Neuronal stem cell (in vitro differentiated cells): ENCODE measurements at regions not wholly inside any gene's neighbourhood (a gene's known extent, or its start where the extent isn't known, plus 50 kb on each side); places are given as distances from the start of the nearest gene placed in this dataset.

ENCODE experiments used
- DNase-seq: peaks from one replicate; pipeline ENCODE4 v3.0.0-alpha.2; 2013; ENCODE audit warnings: low spot score
- H2AFZ ChIP-seq: one replicate; pipeline ENCODE4 v1.6.1; 2013; ENCODE audit warnings: mild to moderate bottlenecking, low read length, inconsistent platforms
- H2AK5ac ChIP-seq: 2 replicates; pipeline ENCODE4 v1.6.1; 2013; ENCODE audit warnings: low read depth, mild to moderate bottlenecking, inconsistent platforms, low read length, moderate library complexity, mixed read lengths
- H2BK120ac ChIP-seq: 2 replicates; pipeline ENCODE4 v1.6.1; 2013; ENCODE audit warnings: low read depth, mild to moderate bottlenecking, inconsistent platforms, low read length, moderate library complexity, mixed read lengths
- H2BK12ac ChIP-seq: one replicate; pipeline ENCODE4 v1.6.1; 2013; ENCODE audit warnings: low read length, inconsistent platforms
- H2BK15ac ChIP-seq: 2 replicates; pipeline ENCODE4 v1.6.1; 2013; ENCODE audit warnings: mild to moderate bottlenecking, low read length, inconsistent platforms, mixed read lengths
- H2BK5ac ChIP-seq: one replicate; pipeline ENCODE4 v1.6.1; 2013; ENCODE audit warnings: inconsistent platforms, mild to moderate bottlenecking, low read length, moderate library complexity
- H3K14ac ChIP-seq: one replicate; pipeline ENCODE4 v1.6.1; 2013; ENCODE audit warnings: low read length, inconsistent platforms
- H3K18ac ChIP-seq: 2 replicates; pipeline ENCODE4 v1.6.1; 2013; ENCODE audit warnings: low read length, inconsistent platforms
- H3K23ac ChIP-seq: 2 replicates; pipeline ENCODE4 v1.6.1; 2013; ENCODE audit warnings: low read depth, mild to moderate bottlenecking, mixed read lengths, low read length, inconsistent platforms; ENCODE audit not compliant: poor library complexity
- H3K27ac ChIP-seq: replicated peaks from 3 replicates; pipeline ENCODE4 v1.5.1; 2013; ENCODE audit warnings: low read length, inconsistent platforms
- H3K27me3 ChIP-seq, 3 experiments: 2 replicates each; pipeline ENCODE4 v1.6.1; 2013; ENCODE audit warnings: low read length in 3 of 3, mild to moderate bottlenecking in 2 of 3, inconsistent platforms in 1 of 3, low read depth in 1 of 3, mixed read lengths in 1 of 3, moderate library complexity in 1 of 3; ENCODE audit not compliant: control insufficient read depth in 3 of 3, insufficient read depth in 3 of 3
- H3K36me3 ChIP-seq, 2 donors: replicated peaks in 1 of 2; 2 replicates each; pipeline ENCODE4 v1.6.1; 2013; ENCODE audit warnings: low read length in 2 of 2; ENCODE audit not compliant: control insufficient read depth in 2 of 2, insufficient read depth in 2 of 2
- H3K4ac ChIP-seq: 2 replicates; pipeline ENCODE4 v1.6.1; 2013; ENCODE audit warnings: inconsistent platforms, mild to moderate bottlenecking, low read length, moderate library complexity
- H3K4me1 ChIP-seq, 2 donors: 1 replicate in 1 of 2; 2 replicates in 1 of 2; pipeline ENCODE4 v1.6.1; 2013; ENCODE audit warnings: low read length in 2 of 2, low read depth in 1 of 2; ENCODE audit not compliant: control insufficient read depth in 2 of 2, insufficient read depth in 1 of 2
- H3K4me2 ChIP-seq: one replicate; pipeline ENCODE4 v1.6.1; 2013; ENCODE audit warnings: mild to moderate bottlenecking, low read length, inconsistent platforms; ENCODE audit not compliant: insufficient read depth, poor library complexity, severe bottlenecking
- H3K4me3 ChIP-seq, 2 donors: 2 replicates each; pipeline ENCODE4 v1.5.1; 2013; ENCODE audit warnings: low read length in 2 of 2, mild to moderate bottlenecking in 2 of 2, inconsistent platforms in 1 of 2, moderate library complexity in 1 of 2
- H3K79me1 ChIP-seq: one replicate; pipeline ENCODE4 v1.6.1; 2013; ENCODE audit warnings: low read depth, mild to moderate bottlenecking, inconsistent platforms, low read length, moderate library complexity
- H3K9ac ChIP-seq: one replicate; pipeline ENCODE4 v1.6.1; 2013; ENCODE audit warnings: mild to moderate bottlenecking, low read depth, low read length, inconsistent platforms; ENCODE audit not compliant: poor library complexity
- H3K9me3 ChIP-seq, 2 donors: replicated peaks in 1 of 2; 2 replicates each; pipeline versions ENCODE3 to v1.6.1; 2013; ENCODE audit warnings: low read length in 2 of 2, mild to moderate bottlenecking in 2 of 2, inconsistent platforms in 1 of 2, low read depth in 1 of 2, mixed read lengths in 1 of 2, moderate library complexity in 1 of 2; ENCODE audit not compliant: control insufficient read depth in 2 of 2, insufficient read depth in 1 of 2
- H4K8ac ChIP-seq: one replicate; pipeline ENCODE4 v1.6.1; 2013; ENCODE audit warnings: low read depth, mild to moderate bottlenecking, inconsistent platforms, low read length, moderate library complexity
- H4K91ac ChIP-seq: one replicate; pipeline ENCODE4 v1.6.1; 2013; ENCODE audit warnings: low read length, low read depth, mild to moderate bottlenecking, inconsistent platforms; ENCODE audit not compliant: poor library complexity
- WGBS, 2 donors: extraction: QIAGEN DNeasy Blood & Tissue Kit; methylation state at CpG; one replicate each; pipeline ENCODE4 v1.1.7; 2013; ENCODE audit warnings: missing lambda C conversion rate in 2 of 2, mixed read lengths in 1 of 2; ENCODE audit not compliant: insufficient read length in 2 of 2, insufficient replicate concordance in 1 of 2; ENCODE audit errors: extremely low coverage in 2 of 2; 5-methylcytosine and 5-hydroxymethylcytosine counted together

GRCh38 chrX:111006116-111006515 lies 89.9 kb upstream of the PAK3 start:
- DNase-seq, result no peak
- H4K91ac ChIP-seq, result no peak overlapping the region
- no peaks in the 10 kb centered on the region for H3K9me3 ChIP-seq
- no peak overlapping the region for H2BK120ac ChIP-seq
- no peak overlapping the region for H2AK5ac ChIP-seq
- H4K8ac ChIP-seq, result no peak overlapping the region
- H2BK12ac ChIP-seq, result no peak overlapping the region
- no peak overlapping the region for H2BK5ac ChIP-seq
- no peak overlapping the region for H3K9ac ChIP-seq
- no peak overlapping the region for H3K4ac ChIP-seq
- no peaks in the 10 kb centered on the region for H3K79me1 ChIP-seq
- H2AFZ ChIP-seq, result no peak overlapping the region
- peaks cover 0 to 4% of the 10 kb centered on the region in 2 donors for H3K4me1 ChIP-seq
- no peak overlapping the region for H3K18ac ChIP-seq
- H3K27ac ChIP-seq, result no peak overlapping the region
- no peaks in the 10 kb centered on the region for H3K36me3 ChIP-seq
- no peak overlapping the region for H3K23ac ChIP-seq
- H2BK15ac ChIP-seq, result no peak overlapping the region
- H3K14ac ChIP-seq, result no peak overlapping the region
- H3K4me3 ChIP-seq, result no peak overlapping the region
- H3K4me2 ChIP-seq, result no peak overlapping the region
- WGBS, 2 donors, result no CpG with 5 or more reads among the region's 2 CpGs
- no peaks in the 10 kb centered on the region for H3K27me3 ChIP-seq

GRCh38 chrX:111005166-111005565 lies 90.8 kb upstream of the PAK3 start:
- no peak overlapping the region for H3K4ac ChIP-seq
- H2AK5ac ChIP-seq, result no peak overlapping the region
- H2AFZ ChIP-seq, result no peak overlapping the region
- no peak overlapping the region for H4K8ac ChIP-seq
- no peak overlapping the region for H3K18ac ChIP-seq
- H2BK15ac ChIP-seq, result no peak overlapping the region
- no peak overlapping the region for H3K4me2 ChIP-seq
- DNase-seq, result peak; percentile 3
- no peak overlapping the region for H2BK12ac ChIP-seq
- H3K79me1 ChIP-seq, result no peaks in the 10 kb centered on the region
- H3K27me3 ChIP-seq, result no peaks in the 10 kb centered on the region
- no peak overlapping the region for H2BK5ac ChIP-seq
- H2BK120ac ChIP-seq, result no peak overlapping the region
- H3K14ac ChIP-seq, result no peak overlapping the region
- no peak overlapping the region for H3K23ac ChIP-seq
- H3K27ac ChIP-seq, result no peak overlapping the region
- no peaks in the 10 kb centered on the region for H3K9me3 ChIP-seq
- no CpG with 5 or more reads among the region's 4 CpGs for WGBS, 2 donors
- no peak overlapping the region for H4K91ac ChIP-seq
- H3K4me1 ChIP-seq, result peaks cover 0 to 5% of the 10 kb centered on the region in 2 donors
- no peaks in the 10 kb centered on the region for H3K36me3 ChIP-seq
- no peak overlapping the region for H3K9ac ChIP-seq
- H3K4me3 ChIP-seq, result no peak overlapping the region

- H3K36me3 ChIP-seq, result no peaks in the 10 kb centered on the region
- no peak overlapping the region for H2BK15ac ChIP-seq
- no peak overlapping the region for H3K14ac ChIP-seq
- H4K91ac ChIP-seq, result no peak overlapping the region
- H2BK5ac ChIP-seq, result no peak overlapping the region
- H3K9me3 ChIP-seq, result no peaks in the 10 kb centered on the region
- no CpG with 5 or more reads among the region's 4 CpGs for WGBS, 2 donors
- H4K8ac ChIP-seq, result no peak overlapping the region
- no peak overlapping the region for H3K4me2 ChIP-seq
- H2BK120ac ChIP-seq, result no peak overlapping the region
- peaks cover 0 to 5% of the 10 kb centered on the region in 2 donors for H3K4me1 ChIP-seq
- no peak overlapping the region for H3K27ac ChIP-seq
- DNase-seq, result no peak
- H3K27me3 ChIP-seq, result no peaks in the 10 kb centered on the region
- no peak overlapping the region for H3K4ac ChIP-seq
- no peak overlapping the region for H2AFZ ChIP-seq
- no peak overlapping the region for H2BK12ac ChIP-seq
- H3K9ac ChIP-seq, result no peak overlapping the region
- H2AK5ac ChIP-seq, result no peak overlapping the region
- no peak overlapping the region for H3K4me3 ChIP-seq
- H3K79me1 ChIP-seq, result no peaks in the 10 kb centered on the region
- H3K23ac ChIP-seq, result no peak overlapping the region
- no peak overlapping the region for H3K18ac ChIP-seq
Measured at GRCh38 chrX:111003118-111003517, 92.9 kb upstream of the PAK3 start.

DNA sequence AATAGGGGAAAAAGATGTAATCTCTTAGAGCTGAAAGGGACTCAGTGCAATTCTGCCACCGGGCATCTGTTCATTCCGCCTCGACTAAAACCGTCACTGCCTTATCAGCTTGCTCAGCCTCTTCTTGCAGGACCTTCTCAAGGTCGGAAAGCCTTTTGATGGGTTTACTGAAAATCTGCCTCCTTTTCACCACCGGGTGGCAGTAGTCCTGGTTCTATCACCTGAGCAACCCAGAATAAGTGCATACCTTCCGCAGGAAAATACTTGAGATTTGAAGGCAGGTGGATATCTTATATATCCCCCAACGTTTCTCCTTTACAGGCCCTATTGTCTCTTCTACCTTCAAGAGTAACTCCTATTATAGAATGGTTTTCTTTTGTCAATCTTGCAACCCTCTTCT lies 103.4 kb upstream of the PAK3 start:
- no peaks in the 10 kb centered on the region for H3K36me3 ChIP-seq
- H3K23ac ChIP-seq, result no peak overlapping the region
- no peak overlapping the region for H2AFZ ChIP-seq
- no peak overlapping the region for H2BK120ac ChIP-seq
- no peak overlapping the region for H3K4me3 ChIP-seq
- H3K27me3 ChIP-seq, result peaks cover 0 to 4% (median 0%) of the 10 kb centered on the region in 3 experiments
- H3K9me3 ChIP-seq, result no peaks in the 10 kb centered on the region
- no peak overlapping the region for H2AK5ac ChIP-seq
- H3K18ac ChIP-seq, result no peak overlapping the region
- H3K4ac ChIP-seq, result no peak overlapping the region
- no peak overlapping the region for H2BK5ac ChIP-seq
- H2BK12ac ChIP-seq, result no peak overlapping the region
- H3K4me2 ChIP-seq, result no peak overlapping the region
- peaks cover 2% of the 10 kb centered on the region for H3K79me1 ChIP-seq
- H2BK15ac ChIP-seq, result no peak overlapping the region
- H3K9ac ChIP-seq, result no peak overlapping the region
- no CpG with 5 or more reads among the region's 8 CpGs for WGBS, 2 donors
- H3K14ac ChIP-seq, result no peak overlapping the region
- H4K91ac ChIP-seq, result no peak overlapping the region
- no peaks in the 10 kb centered on the region for H3K4me1 ChIP-seq
- H3K27ac ChIP-seq, result no peak overlapping the region
- H4K8ac ChIP-seq, result no peak overlapping the region
- DNase-seq, result peak; percentile 3
